Esophagus squamous epithelium (tissue), 4 donors: ENCODE measurements at regions not wholly inside any gene's neighbourhood (a gene's known extent, or its start where the extent isn't known, plus 50 kb on each side); places are given as distances from the start of the nearest gene placed in this dataset.

Experiments used
- POLR2A ChIP-seq, 4 donors: fragments of 450-650 bp; IDR thresholded peaks; one replicate each; pipeline ENCODE4 v1.6.1; 2017; ENCODE audit warnings: antibody characterized with exemption in 4 of 4, mild to moderate bottlenecking in 4 of 4, moderate library complexity in 3 of 4
- TF ChIP-seq, protein P1 (sequence below), 6 experiments: fragments of 450-650 bp in 4 of 6; fragments of 200-600 bp in 2 of 6; sonication (generic) in 2 of 6; IDR thresholded peaks; one replicate each; pipeline ENCODE4 v1.5.1; 2016 to 2019; ENCODE audit warnings: antibody characterized with exemption in 6 of 6, mild to moderate bottlenecking in 4 of 6, moderate library complexity in 4 of 6

DNA sequence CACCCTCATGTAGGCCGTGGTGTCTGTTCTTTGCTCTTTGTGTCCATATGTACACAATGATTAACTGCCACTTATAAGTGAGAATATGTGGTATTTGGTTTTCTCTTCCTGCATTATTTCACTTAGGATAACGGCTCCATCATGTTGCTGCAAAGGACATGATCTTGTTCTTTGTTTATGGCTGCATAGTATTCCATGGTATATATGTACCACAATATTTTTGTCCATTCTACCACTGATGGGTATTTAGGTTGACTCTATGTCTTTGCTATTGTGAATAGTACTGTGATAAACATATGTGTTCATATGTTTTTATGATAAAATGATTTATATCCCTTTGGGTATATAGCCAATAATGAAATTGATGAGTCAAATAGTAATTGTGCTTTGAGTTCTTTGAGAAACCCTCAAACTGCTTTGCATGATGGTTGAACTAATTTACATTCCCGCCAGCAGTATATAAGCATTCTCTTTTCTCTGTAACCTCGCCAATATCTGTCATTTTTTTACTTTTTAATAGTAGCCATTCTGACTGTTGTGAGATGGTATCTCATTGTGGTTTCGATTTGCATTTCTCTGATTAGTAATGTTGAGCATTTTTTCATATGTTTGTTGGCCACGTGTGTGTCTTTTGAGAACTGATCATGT is 174.4 kb upstream of the NT5E start:
- TF ChIP-seq, protein P1, sequence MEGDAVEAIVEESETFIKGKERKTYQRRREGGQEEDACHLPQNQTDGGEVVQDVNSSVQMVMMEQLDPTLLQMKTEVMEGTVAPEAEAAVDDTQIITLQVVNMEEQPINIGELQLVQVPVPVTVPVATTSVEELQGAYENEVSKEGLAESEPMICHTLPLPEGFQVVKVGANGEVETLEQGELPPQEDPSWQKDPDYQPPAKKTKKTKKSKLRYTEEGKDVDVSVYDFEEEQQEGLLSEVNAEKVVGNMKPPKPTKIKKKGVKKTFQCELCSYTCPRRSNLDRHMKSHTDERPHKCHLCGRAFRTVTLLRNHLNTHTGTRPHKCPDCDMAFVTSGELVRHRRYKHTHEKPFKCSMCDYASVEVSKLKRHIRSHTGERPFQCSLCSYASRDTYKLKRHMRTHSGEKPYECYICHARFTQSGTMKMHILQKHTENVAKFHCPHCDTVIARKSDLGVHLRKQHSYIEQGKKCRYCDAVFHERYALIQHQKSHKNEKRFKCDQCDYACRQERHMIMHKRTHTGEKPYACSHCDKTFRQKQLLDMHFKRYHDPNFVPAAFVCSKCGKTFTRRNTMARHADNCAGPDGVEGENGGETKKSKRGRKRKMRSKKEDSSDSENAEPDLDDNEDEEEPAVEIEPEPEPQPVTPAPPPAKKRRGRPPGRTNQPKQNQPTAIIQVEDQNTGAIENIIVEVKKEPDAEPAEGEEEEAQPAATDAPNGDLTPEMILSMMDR (IDR thresholded peaks at IDR 0.05): no peak
- TF ChIP-seq POLR2A (IDR thresholded peaks at IDR 0.05): no peak
